A549 (cell line): ENCODE measurements at regions not wholly inside any gene's neighbourhood (a gene's known extent, or its start where the extent isn't known, plus 50 kb on each side); places are given as distances from the start of the nearest gene placed in this dataset.

Source experiments
- ATAC-seq, 2 experiments: fragments of 200-7000 bp in 1 of 2; fragments of >200 bp in 1 of 2; cut with Nextera tagmentation in 1 of 2; cut with Tn5 transposase in 1 of 2; 3 replicates each; pipeline versions ENCODE4 v1.8.0 to v1.9.1; 2018 to 2020; ENCODE audit warnings: mild to moderate bottlenecking in 1 of 2, moderate library complexity in 1 of 2
- CTCF ChIA-PET: fragments of 300-600 bp; sonication (Branson Sonifier 250); formaldehyde crosslinking; extraction: SDS; loops from one replicate; lab custom pipeline; 2021; ENCODE audit warnings: antibody characterized with exemption, inconsistent platforms; lab: Yijun Ruan, JAX
- POLR2A ChIA-PET: fragments of 350-600 bp; formaldehyde crosslinking; extraction: SDS; loops from one replicate; lab custom pipeline; 2021; ENCODE audit warnings: antibody characterized with exemption, inconsistent platforms; lab: Yijun Ruan, JAX
- DNase-seq, 2 experiments: peaks; one replicate each; pipeline versions ENCODE4 v3.0.0 to v3.0.0-alpha.2; 2011 to 2016; ENCODE audit warnings: low read depth in 1 of 2, low spot score in 1 of 2
- FAIRE-seq: peaks from 2 replicates; lab custom pipeline; 2011; peaks lifted over from hg19 to GRCh38; lab: Jason Lieb, UNC
- H3K27ac ChIP-seq, 2 experiments: fragments of >200 bp; sonication (Bioruptor Twin); formaldehyde crosslinking; 3 replicates each; pipeline ENCODE4 v1.5.1; 2016 to 2017
- H3K4me1 ChIP-seq: fragments of >200 bp; sonication (Bioruptor Twin); formaldehyde crosslinking; 3 replicates; pipeline ENCODE4 v1.6.1; 2016
- H3K4me2 ChIP-seq: fragments of >200 bp; sonication (Bioruptor Twin); formaldehyde crosslinking; 3 replicates; pipeline ENCODE4 v1.6.1; 2016
- H3K4me3 ChIP-seq: fragments of >200 bp; sonication (Bioruptor Twin); formaldehyde crosslinking; 3 replicates; pipeline ENCODE4 v1.5.1; 2016
- H3K9me3 ChIP-seq: fragments of >200 bp; sonication (Bioruptor Twin); formaldehyde crosslinking; 3 replicates; pipeline ENCODE4 v1.6.1; 2016
- CEBPB ChIP-seq, 2 experiments: fragments of >200 bp in 1 of 2; sonication (Bioruptor Twin) in 1 of 2; formaldehyde crosslinking in 1 of 2; IDR thresholded peaks; 2 replicates each; pipeline ENCODE4 v1.6.1; 2012 to 2016
- EHF ChIP-seq: fragments of 250-450 bp; sonication (Bioruptor Pico); IDR thresholded peaks from 2 replicates; pipeline ENCODE4 v1.5.0; 2020; ENCODE audit warnings: mild to moderate bottlenecking
- EHMT2 ChIP-seq: fragments of 200-600 bp; sonication (generic); IDR thresholded peaks from 2 replicates; pipeline ENCODE4 v1.6.1; 2016; ENCODE audit warnings: antibody characterized with exemption, low read depth, mild to moderate bottlenecking, moderate library complexity
- EP300 ChIP-seq, 2 experiments: fragments of >200 bp; sonication (Bioruptor Twin); formaldehyde crosslinking; IDR thresholded peaks; 2 replicates in 1 of 2; 3 replicates in 1 of 2; pipeline ENCODE4 v1.6.1; 2016 to 2017
- ESRRA ChIP-seq: fragments of 150-350 bp; IDR thresholded peaks from 2 replicates; pipeline ENCODE4 v1.6.1; 2014; ENCODE audit warnings: mild to moderate bottlenecking, low read length, borderline replicate concordance
- FOSB ChIP-seq: fragments of 250-450 bp; sonication (Bioruptor Pico); IDR thresholded peaks from 2 replicates; pipeline ENCODE4 v1.5.0; 2020; ENCODE audit warnings: mild to moderate bottlenecking, moderate library complexity
- FOXS1 ChIP-seq: fragments of 250-450 bp; sonication (Bioruptor Pico); IDR thresholded peaks from 2 replicates; pipeline ENCODE4 v1.5.0; 2020; ENCODE audit warnings: mild to moderate bottlenecking, moderate library complexity
- HEYL ChIP-seq: fragments of 250-450 bp; sonication (Bioruptor Pico); IDR thresholded peaks from 2 replicates; pipeline ENCODE4 v1.8.0; 2021; ENCODE audit warnings: mild to moderate bottlenecking, moderate library complexity
- HMGXB4 ChIP-seq: fragments of 250-450 bp; sonication (Bioruptor Pico); IDR thresholded peaks from 2 replicates; pipeline ENCODE4 v1.5.0; 2021; ENCODE audit warnings: mild to moderate bottlenecking, moderate library complexity, borderline replicate concordance
- HOXB13 ChIP-seq: fragments of 250-450 bp; sonication (Bioruptor Pico); IDR thresholded peaks from 2 replicates; pipeline ENCODE4 v1.5.0; 2020; ENCODE audit warnings: low read depth, mild to moderate bottlenecking, moderate library complexity
- JUN ChIP-seq, 2 experiments: fragments of >200 bp; sonication (Bioruptor Twin); formaldehyde crosslinking; IDR thresholded peaks; 2 replicates in 1 of 2; 3 replicates in 1 of 2; pipeline ENCODE4 v1.6.1; 2016 to 2017
- JUNB ChIP-seq: fragments of >200 bp; sonication (Bioruptor Twin); formaldehyde crosslinking; IDR thresholded peaks from 2 replicates; pipeline ENCODE4 v1.6.1; 2016
- KDM5A ChIP-seq: fragments of 200-600 bp; sonication (generic); IDR thresholded peaks from 2 replicates; pipeline ENCODE4 v1.6.1; 2016; ENCODE audit warnings: antibody characterized with exemption, mild to moderate bottlenecking
- MAFK ChIP-seq: fragments of 450-650 bp; IDR thresholded peaks from 2 replicates; pipeline ENCODE4 v1.6.1; 2014; ENCODE audit not compliant: partially characterized antibody
- MAZ ChIP-seq: fragments of 150-350 bp; IDR thresholded peaks from 2 replicates; pipeline ENCODE4 v1.6.1; 2014; ENCODE audit warnings: antibody characterized with exemption, low read depth, low read length, borderline replicate concordance
- NPAS2 ChIP-seq: fragments of 250-450 bp; sonication (Bioruptor Pico); IDR thresholded peaks from 2 replicates; pipeline ENCODE4 v1.8.0; 2022; ENCODE audit warnings: mild to moderate bottlenecking, moderate library complexity, borderline replicate concordance
- PBX3 ChIP-seq: IDR thresholded peaks from 2 replicates; pipeline ENCODE4 v1.6.1; 2012
- POLR2A ChIP-seq: IDR thresholded peaks from 2 replicates; pipeline ENCODE4 v1.6.1; 2012; ENCODE audit warnings: mild to moderate bottlenecking, low read length
- POLR2AphosphoS2 ChIP-seq: conservative IDR thresholded peaks from 2 replicates; pipeline ENCODE4 v1.6.1; 2012; ENCODE audit warnings: low read length, improper control_type of control experiment, inconsistent platforms
- RAD21 ChIP-seq, 2 experiments: fragments of >200 bp in 1 of 2; sonication (Bioruptor Twin) in 1 of 2; formaldehyde crosslinking in 1 of 2; IDR thresholded peaks in 1 of 2; conservative IDR thresholded peaks in 1 of 2; 2 replicates in 1 of 2; 3 replicates in 1 of 2; pipeline ENCODE4 v1.6.1; 2012 to 2018; ENCODE audit warnings: inconsistent platforms in 1 of 2
- RARB ChIP-seq: fragments of 250-450 bp; sonication (Bioruptor Pico); IDR thresholded peaks from 2 replicates; pipeline ENCODE4 v1.8.0; 2021; ENCODE audit warnings: mild to moderate bottlenecking, moderate library complexity
- RCOR1 ChIP-seq: fragments of 150-350 bp; IDR thresholded peaks from 2 replicates; pipeline ENCODE4 v1.6.1; 2014; ENCODE audit warnings: antibody characterized with exemption, low read length, low read depth
- SMC3 ChIP-seq: fragments of >200 bp; sonication (Bioruptor Twin); formaldehyde crosslinking; IDR thresholded peaks from 3 replicates; pipeline ENCODE4 v1.6.1; 2018; ENCODE audit warnings: inconsistent platforms
- TFCP2L1 ChIP-seq: fragments of 250-450 bp; sonication (Bioruptor Pico); IDR thresholded peaks from 2 replicates; pipeline ENCODE4 v1.5.0; 2021; ENCODE audit warnings: mild to moderate bottlenecking
- WGBS: methylation state at CpG from one replicate; pipeline ENCODE4 v1.1.6; 2017; ENCODE audit errors: missing lambda C conversion rate; 5-methylcytosine and 5-hydroxymethylcytosine counted together
- TF ChIP-seq, protein P1 (sequence below): fragments of 150-350 bp; IDR thresholded peaks from 2 replicates; pipeline ENCODE4 v1.6.1; 2014; ENCODE audit warnings: low read depth, mild to moderate bottlenecking, low read length

GRCh38 chr10:78260680-78261079 is 227.0 kb downstream of the RPS24 start:
- POLR2A ChIA-PET, result no interaction called here
- Histone ChIP-seq H3K4me3 (no peak overlapping the region), H3K27ac (peak overlapping the region; percentile 76 to 94; a peak in 5 of 6 replicates), H3K4me2 (no peak overlapping the region), H3K9me3 (peaks cover 19% of the 10 kb centered on the region), H3K4me1 (peaks cover 32% of the 10 kb centered on the region)
- DNase-seq (no peak), ATAC-seq (no peak), FAIRE-seq (no peak)
- 89% methylated on average over 2 of the region's 2 CpGs for WGBS
- TF ChIP-seq EP300 (IDR thresholded peaks at IDR 0.05) (no peak), FOSB (CRISPR knock-in tag) (no peak), RARB (CRISPR knock-in tag) (no peak), POLR2AphosphoS2 (no peak), KDM5A (no peak), EHF (CRISPR knock-in tag) (no peak), POLR2A (no peak), ESRRA (no peak), CEBPB (IDR thresholded peaks at IDR 0.05) (no peak), MAFK (no peak), RCOR1 (no peak), SMC3 (no peak), EHMT2 (no peak), NPAS2 (CRISPR knock-in tag) (no peak), MAZ (no peak), FOXS1 (CRISPR knock-in tag) (no peak), JUN (IDR thresholded peaks at IDR 0.05) (no peak)
- TF ChIP-seq, protein P1, sequence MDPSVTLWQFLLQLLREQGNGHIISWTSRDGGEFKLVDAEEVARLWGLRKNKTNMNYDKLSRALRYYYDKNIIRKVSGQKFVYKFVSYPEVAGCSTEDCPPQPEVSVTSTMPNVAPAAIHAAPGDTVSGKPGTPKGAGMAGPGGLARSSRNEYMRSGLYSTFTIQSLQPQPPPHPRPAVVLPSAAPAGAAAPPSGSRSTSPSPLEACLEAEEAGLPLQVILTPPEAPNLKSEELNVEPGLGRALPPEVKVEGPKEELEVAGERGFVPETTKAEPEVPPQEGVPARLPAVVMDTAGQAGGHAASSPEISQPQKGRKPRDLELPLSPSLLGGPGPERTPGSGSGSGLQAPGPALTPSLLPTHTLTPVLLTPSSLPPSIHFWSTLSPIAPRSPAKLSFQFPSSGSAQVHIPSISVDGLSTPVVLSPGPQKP, result no peak
- CTCF ChIA-PET, result interaction anchor here (0.6 to 2.0 kb wide), 4 partner anchors 11 to 214 kb away, joined by 3 to 6 read pairs (median 3); no protein-coding TSS in a partner anchor

DNA sequence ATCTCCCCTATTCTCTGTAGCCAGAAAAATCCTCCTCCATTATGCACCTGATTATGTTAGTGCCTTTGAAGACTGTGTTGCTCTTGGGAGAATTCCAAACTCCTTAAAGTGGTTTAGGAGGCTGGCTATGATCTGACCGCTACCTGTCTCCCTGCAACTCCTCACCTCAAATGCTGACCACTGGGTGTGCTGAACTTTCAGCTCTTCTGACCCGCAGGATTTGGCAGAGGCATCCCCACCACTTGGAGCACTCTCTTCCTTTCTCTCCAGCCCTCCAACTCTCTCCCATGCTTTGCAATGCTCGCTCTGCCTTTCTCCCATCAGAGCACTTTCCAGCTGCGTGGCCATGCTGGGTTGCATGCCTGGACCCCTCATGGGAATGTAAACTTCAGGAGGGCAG is 227.6 kb downstream of the RPS24 start:
- WGBS, result 90% methylated on average over 4 of the region's 4 CpGs
- ChIA-PET POLR2A (no interaction called here), CTCF (interaction anchor here (1.2 to 2.0 kb wide), 2 partner anchors 11 to 29 kb away, joined by 3 to 6 read pairs; no protein-coding TSS in a partner anchor)

GRCh38 chr10:78262860-78263259 is 229.2 kb downstream of the RPS24 start:
- Histone ChIP-seq H3K4me1 (peaks cover 24% of the 10 kb centered on the region), H3K27ac (peak overlapping the region; percentile 76 to 94), H3K4me2 (no peak overlapping the region), H3K9me3 (peaks cover 5% of the 10 kb centered on the region; the same call in 2 of the 3 replicates), H3K4me3 (no peak overlapping the region)
- FAIRE-seq (no peak), DNase-seq (no peak), ATAC-seq (no peak)
- POLR2A ChIA-PET, result no interaction called here
- CTCF ChIA-PET, result interaction anchor here (2.9 kb wide), 1 partner anchor 39 kb away, joined by 9 read pairs; no protein-coding TSS in a partner anchor
- no peak for TF ChIP-seq EHMT2
- TF ChIP-seq JUNB, result no peak
- no peak for TF ChIP-seq TFCP2L1
- no peak for TF ChIP-seq PBX3
- no peak for TF ChIP-seq RAD21 (conservative IDR thresholded peaks at IDR 0.05 in 1 of 2, IDR thresholded peaks at IDR 0.05 in 1 of 2)
- no peak for TF ChIP-seq HMGXB4
- no peak for TF ChIP-seq KDM5A
- no peak for TF ChIP-seq HOXB13 (CRISPR knock-in tag)
- 90% methylated on average over 8 of the region's 8 CpGs for WGBS

More for the DNA sequence above, 227.6 kb downstream of the RPS24 start:
- peaks cover 19% of the 10 kb centered on the region for H3K9me3 ChIP-seq
- no peak for TF ChIP-seq HEYL (CRISPR knock-in tag)
- TF ChIP-seq, all 56 proteins: peak for 0
- Histone ChIP-seq H3K4me3 (no peak overlapping the region), H3K4me2 (no peak overlapping the region), H3K4me1 (peaks cover 27% of the 10 kb centered on the region), H3K27ac (peak overlapping the region; percentile 76 to 94; a peak in 5 of 6 replicates)
- DNase-seq, result no peak
- no peak for ATAC-seq
- no peak for FAIRE-seq
